DND-41 (cell line): ENCODE measurements at regions not wholly inside any gene's neighbourhood (a gene's known extent, or its start where the extent isn't known, plus 50 kb on each side); places are given as distances from the start of the nearest gene placed in this dataset.

Source experiments
- ATAC-seq: fragments of 200-7000 bp; cut with Tn5 transposase; 3 replicates; pipeline ENCODE4 v1.9.1; 2021; ENCODE audit warnings: low read depth; ENCODE audit not compliant: insufficient read depth
- DNase-seq: peaks from one replicate; pipeline ENCODE4 v3.0.0-alpha.2; 2020
- H2AFZ ChIP-seq: 2 replicates; pipeline ENCODE4 v1.6.0; 2012; ENCODE audit warnings: low read depth, low read length
- H3K27ac ChIP-seq: 2 replicates; pipeline ENCODE4 v1.5.1; 2012; ENCODE audit warnings: low read length, inconsistent platforms
- H3K27me3 ChIP-seq: fragments of 200-600 bp; sonication (generic); 2 replicates; pipeline ENCODE4 v1.6.0; 2012; ENCODE audit warnings: low read length, mild to moderate bottlenecking, inconsistent platforms; ENCODE audit not compliant: insufficient read depth, poor library complexity
- H3K36me3 ChIP-seq: 2 replicates; pipeline ENCODE4 v1.5.1; 2012; ENCODE audit warnings: low read length, inconsistent platforms; ENCODE audit not compliant: insufficient read depth
- H3K4me1 ChIP-seq: 2 replicates; pipeline ENCODE4 v1.5.1; 2012; ENCODE audit warnings: mild to moderate bottlenecking, low read length; ENCODE audit not compliant: insufficient read depth
- H3K4me2 ChIP-seq: 2 replicates; pipeline ENCODE4 v1.6.0; 2012; ENCODE audit warnings: mild to moderate bottlenecking, moderate library complexity, low read length, inconsistent platforms; ENCODE audit not compliant: insufficient read depth
- H3K4me3 ChIP-seq, 2 experiments: fragments of 200-600 bp in 1 of 2; shearing (Covaris generic) in 1 of 2; 2 replicates each; pipeline ENCODE4 v1.5.1; 2012 to 2016; ENCODE audit warnings: inconsistent platforms in 2 of 2, low read length in 2 of 2, mild to moderate bottlenecking in 2 of 2, low read depth in 1 of 2, moderate library complexity in 1 of 2
- H3K79me2 ChIP-seq: 2 replicates; pipeline ENCODE4 v1.6.0; 2012; ENCODE audit warnings: low read length, inconsistent platforms; ENCODE audit not compliant: insufficient read depth
- H3K9ac ChIP-seq: 2 replicates; pipeline ENCODE4 v1.6.0; 2012; ENCODE audit warnings: low read depth, mild to moderate bottlenecking, inconsistent platforms, low read length, moderate library complexity
- H3K9me3 ChIP-seq: 2 replicates; pipeline ENCODE4 v1.5.1; 2012; ENCODE audit warnings: low read length, moderate library complexity, mild to moderate bottlenecking, inconsistent platforms; ENCODE audit not compliant: insufficient read depth, severe bottlenecking
- H4K20me1 ChIP-seq: 2 replicates; pipeline ENCODE4 v1.6.0; 2012; ENCODE audit warnings: low read length; ENCODE audit not compliant: insufficient read depth
- CTCF ChIP-seq: IDR thresholded peaks from 2 replicates; pipeline ENCODE4 v1.5.1; 2012; ENCODE audit warnings: borderline replicate concordance, low read length, moderate library complexity, mild to moderate bottlenecking; ENCODE audit not compliant: poor library complexity, severe bottlenecking; ENCODE audit errors: extremely low read depth
- EZH2 ChIP-seq: IDR thresholded peaks from 3 replicates; pipeline ENCODE4 v1.6.1; 2012; ENCODE audit warnings: borderline replicate concordance, low read depth, mild to moderate bottlenecking, moderate library complexity, low read length, inconsistent platforms; ENCODE audit not compliant: severe bottlenecking

DNA sequence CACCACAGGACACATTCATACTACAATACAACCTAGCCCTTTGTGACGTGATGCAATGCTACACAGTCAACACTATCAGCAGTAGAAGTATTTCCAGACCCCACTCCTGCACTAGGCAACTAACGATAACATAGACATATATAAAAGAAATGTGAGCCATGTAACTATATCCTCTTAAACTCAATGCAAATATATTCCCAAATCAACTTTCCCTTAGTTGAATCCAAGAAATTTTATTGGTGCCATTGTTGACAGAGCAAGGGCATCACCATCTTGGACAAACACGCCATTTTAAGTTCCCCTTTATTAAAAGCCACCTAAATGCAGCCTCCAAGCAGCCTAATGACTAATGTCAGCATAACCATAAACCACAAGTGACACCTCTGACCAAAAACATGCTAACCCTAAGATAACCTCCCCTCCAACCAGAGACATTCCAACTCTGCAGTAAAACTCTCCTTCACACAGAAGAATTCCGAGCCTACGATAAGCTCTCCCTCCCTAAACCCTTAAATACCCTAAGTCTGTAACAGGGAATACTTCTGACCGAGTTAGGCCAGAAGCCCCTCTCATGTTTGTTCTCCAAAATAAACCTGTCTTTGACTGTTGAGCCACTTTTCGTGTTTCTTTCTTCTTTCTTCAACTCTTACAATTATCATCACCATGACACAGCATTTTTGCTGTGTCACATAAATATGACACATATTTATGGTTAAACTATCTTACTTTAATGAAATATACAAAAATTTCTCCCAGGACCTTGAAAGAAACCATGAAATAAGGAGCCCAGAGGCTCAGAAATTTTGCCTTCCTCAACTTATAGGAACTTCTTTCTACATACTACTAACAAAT, 1497.8 kb downstream of the EFNA5 start:
- Histone ChIP-seq H3K9ac (no peak overlapping the region), H4K20me1 (no peaks in the 10 kb centered on the region), H3K79me2 (no peaks in the 10 kb centered on the region), H2AFZ (no peak overlapping the region), H3K9me3 (no peaks in the 10 kb centered on the region), H3K4me2 (no peak overlapping the region), H3K27ac (no peak overlapping the region), H3K27me3 (no peaks in the 10 kb centered on the region), H3K4me1 (no peaks in the 10 kb centered on the region), H3K36me3 (no peaks in the 10 kb centered on the region), H3K4me3 (no peak overlapping the region)
- ATAC-seq: no peak
- DNase-seq: no peak
- TF ChIP-seq EZH2: no peak
- TF ChIP-seq CTCF: no peak

DNA sequence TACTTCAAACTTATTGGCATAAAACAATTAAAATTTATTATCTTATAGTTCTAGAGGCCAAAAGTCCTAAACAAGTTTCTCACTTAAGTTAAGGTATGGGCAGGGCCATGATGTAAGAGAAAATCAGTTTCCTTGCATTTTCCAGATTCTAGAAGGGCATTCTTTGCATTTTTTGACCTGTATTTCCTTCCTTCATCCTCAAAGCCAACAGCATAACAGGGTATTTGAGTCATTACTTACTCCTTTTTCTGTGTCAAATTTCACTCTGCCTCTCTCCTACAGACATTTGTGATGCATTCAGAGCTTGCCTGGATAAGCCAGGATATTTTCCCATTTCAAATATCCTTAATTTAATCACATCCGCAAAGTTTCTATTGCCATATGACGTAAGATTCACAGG, 1499.0 kb downstream of the EFNA5 start:
- H3K36me3 ChIP-seq: no peaks in the 10 kb centered on the region
- DNase-seq (no peak), ATAC-seq (no peak)
- no peaks in the 10 kb centered on the region for H3K4me1 ChIP-seq
- no peaks in the 10 kb centered on the region for H4K20me1 ChIP-seq
- no peak overlapping the region for H2AFZ ChIP-seq
- no peaks in the 10 kb centered on the region for H3K27me3 ChIP-seq
- no peak overlapping the region for H3K27ac ChIP-seq
- no peak overlapping the region for H3K4me3 ChIP-seq
- no peak overlapping the region for H3K4me2 ChIP-seq
- H3K9me3 ChIP-seq: no peaks in the 10 kb centered on the region
- TF ChIP-seq EZH2: no peak
- TF ChIP-seq CTCF: no peak
- H3K79me2 ChIP-seq: no peaks in the 10 kb centered on the region
- H3K9ac ChIP-seq: no peak overlapping the region

DNA sequence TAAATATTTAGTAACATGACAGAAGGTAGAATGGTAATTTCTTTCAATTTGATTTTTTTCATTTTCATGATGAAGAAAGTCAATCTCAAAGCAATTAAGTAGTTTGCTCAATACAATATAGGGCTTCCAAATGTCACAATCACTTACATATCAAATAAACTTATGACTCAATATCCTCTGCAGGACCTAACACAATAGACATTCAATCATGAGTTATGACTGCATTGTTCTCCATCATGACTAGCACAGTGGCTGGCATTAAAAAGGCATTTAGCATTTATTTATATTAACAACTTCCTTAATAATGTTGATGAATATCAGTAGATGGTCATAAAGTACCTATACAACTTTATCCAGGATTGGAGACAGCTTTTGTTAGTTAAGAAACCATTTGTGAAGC, 1499.6 kb downstream of the EFNA5 start:
- no peaks in the 10 kb centered on the region for H3K4me1 ChIP-seq
- H3K79me2 ChIP-seq: no peaks in the 10 kb centered on the region
- no peaks in the 10 kb centered on the region for H3K36me3 ChIP-seq
- H4K20me1 ChIP-seq: no peaks in the 10 kb centered on the region
- H3K27me3 ChIP-seq: no peaks in the 10 kb centered on the region
- no peak overlapping the region for H3K27ac ChIP-seq
- TF ChIP-seq EZH2: no peak
- TF ChIP-seq CTCF: no peak
- DNase-seq: no peak
- H3K4me2 ChIP-seq: no peak overlapping the region
- H3K9me3 ChIP-seq: no peaks in the 10 kb centered on the region
- no peak overlapping the region for H3K9ac ChIP-seq
- H3K4me3 ChIP-seq: no peak overlapping the region
- H2AFZ ChIP-seq: no peak overlapping the region
- no peak for ATAC-seq

DNA sequence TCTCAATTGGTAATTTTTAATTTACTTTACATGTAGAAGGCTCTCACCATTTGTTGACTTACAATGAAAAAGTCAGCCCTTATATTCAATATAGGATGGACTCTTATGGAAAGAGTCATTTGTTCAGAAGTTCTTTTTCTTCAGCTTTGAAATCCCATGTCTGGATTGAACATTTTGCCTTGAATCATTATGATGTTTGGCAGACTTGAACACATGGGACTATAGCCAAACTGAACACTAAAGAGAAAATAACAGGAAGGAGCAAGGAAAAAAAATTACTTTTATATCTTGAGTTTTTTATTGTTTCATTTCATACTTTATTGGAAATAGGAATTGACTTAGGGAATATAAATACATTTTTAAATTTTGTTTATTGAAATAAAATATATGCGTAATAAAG, 1503.0 kb downstream of the EFNA5 start:
- no peaks in the 10 kb centered on the region for H4K20me1 ChIP-seq
- TF ChIP-seq CTCF (no peak), EZH2 (no peak)
- H3K4me1 ChIP-seq: no peaks in the 10 kb centered on the region
- H3K9me3 ChIP-seq: no peaks in the 10 kb centered on the region
- H3K9ac ChIP-seq: no peak overlapping the region
- no peaks in the 10 kb centered on the region for H3K27me3 ChIP-seq
- no peak overlapping the region for H3K27ac ChIP-seq
- DNase-seq: no peak
- no peak overlapping the region for H3K4me3 ChIP-seq
- H2AFZ ChIP-seq: no peak overlapping the region
- H3K36me3 ChIP-seq: no peaks in the 10 kb centered on the region
- no peak overlapping the region for H3K4me2 ChIP-seq
- H3K79me2 ChIP-seq: no peaks in the 10 kb centered on the region
- no peak for ATAC-seq
